CD14-positive monocyte (primary cell): ENCODE measurements at regions not wholly inside any gene's neighbourhood (a gene's known extent, or its start where the extent isn't known, plus 50 kb on each side); places are given as distances from the start of the nearest gene placed in this dataset.

Experiments used
- DNase-seq, 3 donors: peaks; one replicate each; pipeline ENCODE4 v3.0.0-alpha.2; 2011 to 2022
- H2AFZ ChIP-seq: 2 replicates; pipeline ENCODE4 v1.6.0; 2012; ENCODE audit warnings: mild to moderate bottlenecking, low read depth, low read length, inconsistent platforms; ENCODE audit not compliant: insufficient read depth, poor library complexity, severe bottlenecking
- H3K27ac ChIP-seq, 2 donors: 1 replicate in 1 of 2; 2 replicates in 1 of 2; pipeline ENCODE4 v1.5.1; 2012 to 2013; ENCODE audit warnings: low read length in 2 of 2, control low read depth in 1 of 2, inconsistent platforms in 1 of 2, low read depth in 1 of 2, mild to moderate bottlenecking in 1 of 2
- H3K27me3 ChIP-seq, 2 donors: one replicate each; pipeline versions ENCODE4 v1.6.0 to v1.6.1; 2011 to 2013; ENCODE audit warnings: low read length in 2 of 2; ENCODE audit not compliant: control insufficient read depth in 2 of 2, insufficient read depth in 2 of 2
- H3K36me3 ChIP-seq, 2 donors: replicated peaks in 1 of 2; 1 replicate in 1 of 2; 2 replicates in 1 of 2; pipeline versions ENCODE4 v1.5.1 to v1.6.1; 2012 to 2013; ENCODE audit warnings: low read length in 2 of 2, control low read depth in 1 of 2, inconsistent platforms in 1 of 2, mild to moderate bottlenecking in 1 of 2; ENCODE audit not compliant: insufficient read depth in 2 of 2, control insufficient read depth in 1 of 2
- H3K4me1 ChIP-seq, 2 donors: 1 replicate in 1 of 2; 2 replicates in 1 of 2; pipeline versions ENCODE4 v1.5.1 to v1.6.1; 2012 to 2013; ENCODE audit warnings: low read length in 2 of 2, control low read depth in 1 of 2, inconsistent platforms in 1 of 2, mild to moderate bottlenecking in 1 of 2, moderate library complexity in 1 of 2; ENCODE audit not compliant: insufficient read depth in 2 of 2, control insufficient read depth in 1 of 2
- H3K4me2 ChIP-seq: replicated peaks from 2 replicates; pipeline ENCODE3; 2012; ENCODE audit warnings: low read length, moderate library complexity, mild to moderate bottlenecking; ENCODE audit not compliant: poor library complexity, severe bottlenecking; ENCODE audit errors: extremely low read depth
- H3K4me3 ChIP-seq, 3 experiments: fragments of 200-600 bp in 1 of 3; sonication (generic) in 1 of 3; replicated peaks in 1 of 3; 1 replicate in 2 of 3; 2 replicates in 1 of 3; pipeline ENCODE4 v1.5.1; 2011 to 2013; ENCODE audit warnings: low read length in 3 of 3, mild to moderate bottlenecking in 3 of 3, control low read depth in 2 of 3, low read depth in 2 of 3, inconsistent platforms in 1 of 3, moderate library complexity in 1 of 3
- H3K79me2 ChIP-seq: 2 replicates; pipeline ENCODE4 v1.6.0; 2012; ENCODE audit warnings: mild to moderate bottlenecking, control low read depth, inconsistent platforms, low read length, moderate library complexity; ENCODE audit not compliant: insufficient read depth
- H3K9ac ChIP-seq: 2 replicates; pipeline ENCODE4 v1.6.0; 2017; ENCODE audit warnings: low read length, mild to moderate bottlenecking; ENCODE audit not compliant: insufficient read depth, poor library complexity, severe bottlenecking
- H3K9me3 ChIP-seq, 2 donors: replicated peaks in 1 of 2; 1 replicate in 1 of 2; 2 replicates in 1 of 2; pipeline versions ENCODE4 v1.5.1 to v1.6.1; 2012 to 2013; ENCODE audit warnings: low read length in 2 of 2, control low read depth in 1 of 2; ENCODE audit not compliant: control insufficient read depth in 1 of 2, insufficient read depth in 1 of 2
- H4K20me1 ChIP-seq: 2 replicates; pipeline ENCODE4 v1.6.0; 2012; ENCODE audit warnings: mild to moderate bottlenecking, low read length, control low read depth, moderate library complexity; ENCODE audit not compliant: insufficient read depth
- H3K27ac Mint-ChIP-seq, 7 donors: one replicate each; pipeline ENCODE4 v1.8.0; 2020; ENCODE audit warnings: mild to moderate bottlenecking in 7 of 7, mixed read lengths in 7 of 7, moderate library complexity in 6 of 7, inconsistent platforms in 2 of 7
- H3K27me3 Mint-ChIP-seq, 3 donors: one replicate each; pipeline ENCODE4 v1.8.0; 2021 to 2022; ENCODE audit warnings: low read depth in 3 of 3, mild to moderate bottlenecking in 3 of 3, mixed read lengths in 3 of 3, moderate library complexity in 3 of 3, inconsistent platforms in 1 of 3
- H3K36me3 Mint-ChIP-seq, 2 donors: one replicate each; pipeline ENCODE4 v1.8.0; 2020; ENCODE audit warnings: mixed read lengths in 2 of 2, inconsistent platforms in 1 of 2, mild to moderate bottlenecking in 1 of 2
- H3K4me1 Mint-ChIP-seq: one replicate; pipeline ENCODE4 v1.8.0; 2020; ENCODE audit warnings: mild to moderate bottlenecking, mixed read lengths
- H3K4me3 Mint-ChIP-seq, 2 donors: one replicate each; pipeline ENCODE4 v1.8.0; 2020; ENCODE audit warnings: mild to moderate bottlenecking in 2 of 2, mixed read lengths in 2 of 2, moderate library complexity in 1 of 2
- H3K9me3 Mint-ChIP-seq, 7 donors: one replicate each; pipeline ENCODE4 v1.8.0; 2020 to 2022; ENCODE audit warnings: mixed read lengths in 7 of 7, mild to moderate bottlenecking in 6 of 7, moderate library complexity in 6 of 7, inconsistent platforms in 2 of 7
- WGBS: methylation state at CpG from one replicate; pipeline ENCODE4 v1.1.5; 2013; ENCODE audit warnings: missing lambda C conversion rate; ENCODE audit not compliant: insufficient coverage; 5-methylcytosine and 5-hydroxymethylcytosine counted together
- intact Hi-C, 2 donors: fragments of 100-400 bp; cut with micrococcal nuclease; formaldehyde crosslinking; loops; one replicate each; pipeline versions ENCODE4 v1.15.0 to v1.15.1; 2023
- TF ChIP-seq, protein P1 (sequence below): fragments of 200-600 bp; IDR thresholded peaks from one replicate; pipeline ENCODE4 v1.8.0; 2022; ENCODE audit warnings: antibody characterized with exemption, mild to moderate bottlenecking

DNA sequence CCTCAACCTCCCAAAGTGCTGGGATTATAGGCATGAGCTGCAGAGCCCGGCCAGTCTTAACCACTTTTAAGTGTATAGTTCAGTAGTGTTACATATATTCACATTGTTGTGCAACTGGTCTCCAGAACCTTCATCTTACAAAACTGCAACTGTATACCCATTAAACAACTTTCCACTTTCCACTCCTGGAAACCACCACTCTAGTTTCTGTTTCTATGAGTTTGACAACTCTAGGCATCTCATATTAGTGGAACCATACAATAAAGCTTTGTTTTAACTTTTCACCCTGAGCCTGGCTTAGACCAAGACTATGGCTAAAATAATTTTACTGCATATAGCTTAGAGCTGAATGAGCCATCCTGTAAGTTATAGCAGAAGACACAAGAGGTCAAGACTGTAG is 108.0 kb upstream of the GOT2 start:
- Histone ChIP-seq H4K20me1 (no peaks in the 10 kb centered on the region), H3K4me1 (no peaks in the 10 kb centered on the region), H3K79me2 (no peaks in the 10 kb centered on the region), H3K4me3 (no peak overlapping the region), H3K36me3 (no peaks in the 10 kb centered on the region), H3K9me3 (peaks cover 0 to 7% of the 10 kb centered on the region in 2 donors), H2AFZ (no peak overlapping the region), H3K4me2 (no peak overlapping the region), H3K27ac (no peak overlapping the region), H3K9ac (no peak overlapping the region), H3K27me3 (no peaks in the 10 kb centered on the region)
- no peak overlapping the region for H3K4me3 Mint-ChIP-seq
- H3K4me1 Mint-ChIP-seq, result peaks cover 3% of the 10 kb centered on the region
- H3K27me3 Mint-ChIP-seq, result no peaks in the 10 kb centered on the region
- intact Hi-C loops, result no loop called here
- H3K27ac Mint-ChIP-seq, result no peak overlapping the region
- no CpG with 5 or more reads among the region's 1 CpG for WGBS
- TF ChIP-seq, protein P1, sequence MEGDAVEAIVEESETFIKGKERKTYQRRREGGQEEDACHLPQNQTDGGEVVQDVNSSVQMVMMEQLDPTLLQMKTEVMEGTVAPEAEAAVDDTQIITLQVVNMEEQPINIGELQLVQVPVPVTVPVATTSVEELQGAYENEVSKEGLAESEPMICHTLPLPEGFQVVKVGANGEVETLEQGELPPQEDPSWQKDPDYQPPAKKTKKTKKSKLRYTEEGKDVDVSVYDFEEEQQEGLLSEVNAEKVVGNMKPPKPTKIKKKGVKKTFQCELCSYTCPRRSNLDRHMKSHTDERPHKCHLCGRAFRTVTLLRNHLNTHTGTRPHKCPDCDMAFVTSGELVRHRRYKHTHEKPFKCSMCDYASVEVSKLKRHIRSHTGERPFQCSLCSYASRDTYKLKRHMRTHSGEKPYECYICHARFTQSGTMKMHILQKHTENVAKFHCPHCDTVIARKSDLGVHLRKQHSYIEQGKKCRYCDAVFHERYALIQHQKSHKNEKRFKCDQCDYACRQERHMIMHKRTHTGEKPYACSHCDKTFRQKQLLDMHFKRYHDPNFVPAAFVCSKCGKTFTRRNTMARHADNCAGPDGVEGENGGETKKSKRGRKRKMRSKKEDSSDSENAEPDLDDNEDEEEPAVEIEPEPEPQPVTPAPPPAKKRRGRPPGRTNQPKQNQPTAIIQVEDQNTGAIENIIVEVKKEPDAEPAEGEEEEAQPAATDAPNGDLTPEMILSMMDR, result no peak
- no peaks in the 10 kb centered on the region for H3K36me3 Mint-ChIP-seq
- no peak for DNase-seq
- H3K9me3 Mint-ChIP-seq, result peaks cover 4 to 12% (median 7%) of the 10 kb centered on the region in 7 donors

DNA sequence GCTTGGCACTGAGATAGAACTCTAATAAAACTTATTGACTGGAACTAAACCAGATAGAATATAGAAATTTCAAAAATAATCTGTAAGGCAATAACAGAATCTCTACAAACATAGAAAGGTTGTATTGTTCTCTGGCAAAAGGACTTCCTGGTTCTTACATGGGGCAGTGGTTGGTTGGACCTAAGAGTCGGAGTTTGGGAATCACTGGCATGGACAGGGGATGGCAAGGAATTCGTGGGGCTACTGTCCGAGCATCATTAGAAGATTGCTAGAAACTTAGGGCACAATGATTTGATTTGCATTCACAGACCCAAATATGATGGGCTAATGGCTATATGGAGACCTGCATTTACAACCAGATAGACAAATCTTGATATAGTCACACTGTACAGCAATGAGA is 103.8 kb upstream of the GOT2 start:
- Mint-ChIP-seq H3K36me3 (no peaks in the 10 kb centered on the region), H3K4me3 (no peak overlapping the region), H3K27ac (no peak overlapping the region), H3K9me3 (peaks cover 0 to 5% (median 0%) of the 10 kb centered on the region in 7 donors), H3K27me3 (peaks cover 1 to 2% (median 2%) of the 10 kb centered on the region in 3 donors), H3K4me1 (peaks cover under 1% of the 10 kb centered on the region)
- DNase-seq, result no peak
- no peak overlapping the region for H3K4me2 ChIP-seq
- H4K20me1 ChIP-seq, result no peaks in the 10 kb centered on the region
- H3K9ac ChIP-seq, result no peak overlapping the region
- no peaks in the 10 kb centered on the region for H3K79me2 ChIP-seq
- H3K4me1 ChIP-seq, result no peaks in the 10 kb centered on the region
- 100% methylated on average over 2 of the region's 3 CpGs for WGBS
- no peaks in the 10 kb centered on the region for H3K36me3 ChIP-seq
- H3K27ac ChIP-seq, result no peak overlapping the region
- no peak overlapping the region for H3K4me3 ChIP-seq
- H3K9me3 ChIP-seq, result no peaks in the 10 kb centered on the region
- H3K27me3 ChIP-seq, result no peaks in the 10 kb centered on the region
- TF ChIP-seq, protein P1, result no peak
- intact Hi-C loops, result no loop called here
- no peak overlapping the region for H2AFZ ChIP-seq
